OCI-LY1 (cell line): ENCODE measurements at regions not wholly inside any gene's neighbourhood (a gene's known extent, or its start where the extent isn't known, plus 50 kb on each side); places are given as distances from the start of the nearest gene placed in this dataset.

Experiments used
- H2AFZ ChIP-seq: fragments of 200-600 bp; sonication (generic), shearing (Covaris generic); 2 replicates; pipeline ENCODE4 v1.6.0; 2014; ENCODE audit warnings: antibody characterized with exemption, mild to moderate bottlenecking, low read length
- H3F3A ChIP-seq: fragments of 200-600 bp; sonication (generic), shearing (Covaris generic); 2 replicates; pipeline ENCODE4 v1.6.0; 2014; ENCODE audit warnings: mild to moderate bottlenecking, antibody characterized with exemption, low read length, moderate library complexity; ENCODE audit not compliant: insufficient read depth
- H3K27ac ChIP-seq: fragments of 200-600 bp; sonication (generic); 2 replicates; pipeline ENCODE4 v1.5.1; 2014; ENCODE audit warnings: low read length, mixed run types, mild to moderate bottlenecking, low read depth; ENCODE audit not compliant: poor library complexity, severe bottlenecking
- H3K27me3 ChIP-seq: fragments of 200-600 bp; sonication (generic); 2 replicates; pipeline ENCODE4 v1.6.0; 2014; ENCODE audit warnings: antibody characterized with exemption, mild to moderate bottlenecking, low read length, moderate library complexity; ENCODE audit not compliant: insufficient read depth
- H3K36me3 ChIP-seq: fragments of 200-600 bp; sonication (generic); 2 replicates; pipeline ENCODE4 v1.6.1; 2014; ENCODE audit warnings: mild to moderate bottlenecking, antibody characterized with exemption, low read length, moderate library complexity, mixed read lengths; ENCODE audit not compliant: insufficient read depth
- H3K4me1 ChIP-seq: fragments of 200-600 bp; sonication (generic); 2 replicates; pipeline ENCODE4 v1.5.1; 2014; ENCODE audit warnings: mild to moderate bottlenecking, low read length, moderate library complexity; ENCODE audit not compliant: insufficient read depth, severe bottlenecking
- H3K4me2 ChIP-seq: fragments of 200-600 bp; sonication (generic), shearing (Covaris generic); 2 replicates; pipeline ENCODE4 v1.6.1; 2014; ENCODE audit warnings: low read length
- H3K4me3 ChIP-seq: fragments of 200-600 bp; sonication (generic); 2 replicates; pipeline ENCODE4 v1.5.1; 2014; ENCODE audit warnings: low read length, low read depth, mild to moderate bottlenecking, mixed read lengths; ENCODE audit not compliant: poor library complexity, severe bottlenecking
- H3K79me2 ChIP-seq: fragments of 200-600 bp; shearing (Covaris generic); 2 replicates; pipeline ENCODE4 v1.6.1; 2016; ENCODE audit warnings: mixed run types, low read length, mixed read lengths; ENCODE audit not compliant: insufficient read depth
- H3K9ac ChIP-seq: fragments of 200-600 bp; sonication (generic), shearing (Covaris generic); 2 replicates; pipeline ENCODE4 v1.6.1; 2014; ENCODE audit warnings: mild to moderate bottlenecking, low read length, mixed read lengths
- H3K9me2 ChIP-seq: fragments of 200-600 bp; sonication (generic), shearing (Covaris generic); 2 replicates; pipeline ENCODE4 v1.6.1; 2014; ENCODE audit warnings: low read depth, mild to moderate bottlenecking, low read length, mixed read lengths
- H3K9me3 ChIP-seq: fragments of 200-600 bp; shearing (Covaris generic); 2 replicates; pipeline ENCODE4 v1.6.1; 2014; ENCODE audit warnings: low read length, mixed read lengths
- H4K20me1 ChIP-seq: fragments of 200-600 bp; sonication (generic), shearing (Covaris generic); 2 replicates; pipeline ENCODE4 v1.6.0; 2016; ENCODE audit warnings: mild to moderate bottlenecking, low read length; ENCODE audit not compliant: insufficient read depth
- CTCF ChIP-seq: fragments of 200-600 bp; sonication (generic), shearing (Covaris generic); IDR thresholded peaks from 2 replicates; pipeline ENCODE4 v1.5.1; 2017; ENCODE audit warnings: mild to moderate bottlenecking, antibody characterized with exemption, low read length, moderate library complexity, mixed read lengths
- EZH2 ChIP-seq: fragments of 200-600 bp; sonication (generic), shearing (Covaris generic); IDR thresholded peaks from 2 replicates; pipeline ENCODE4 v1.8.0; 2017; ENCODE audit warnings: borderline replicate concordance, mixed run types, mild to moderate bottlenecking, antibody characterized with exemption, low read length, moderate library complexity, mixed read lengths

DNA sequence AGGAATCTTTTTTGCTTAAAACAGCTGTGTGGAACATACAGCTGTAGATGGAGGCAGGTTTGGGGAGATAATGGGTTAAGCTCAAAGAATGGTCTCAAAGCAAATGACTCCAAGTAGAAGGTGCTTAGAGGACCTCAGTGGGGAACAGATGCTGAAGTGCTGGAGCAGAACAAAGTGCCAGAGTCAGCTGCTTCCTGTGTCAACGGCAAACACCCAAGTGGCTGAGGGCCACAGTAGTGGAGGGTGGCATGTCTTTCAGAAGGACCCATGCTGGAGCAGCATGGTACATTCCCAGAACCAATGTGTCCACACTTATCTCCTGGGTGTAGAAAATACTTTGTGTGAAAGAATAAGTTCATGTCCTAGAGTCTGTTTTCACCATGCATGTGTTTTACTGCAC, 197.5 kb downstream of the CCNG2 start:
- no peaks in the 10 kb centered on the region for H3K9me2 ChIP-seq
- H3K27ac ChIP-seq = no peak overlapping the region

GRCh38 chr4:77355731-77356130, 198.7 kb downstream of the CCNG2 start:
- no peak overlapping the region for H3K4me3 ChIP-seq
- H3K4me2 ChIP-seq = no peak overlapping the region
- H2AFZ ChIP-seq = no peak overlapping the region
- H3K9ac ChIP-seq = no peak overlapping the region
- H3K9me2 ChIP-seq = no peaks in the 10 kb centered on the region
- H3K79me2 ChIP-seq = no peaks in the 10 kb centered on the region
- no peaks in the 10 kb centered on the region for H3K4me1 ChIP-seq
- no peak overlapping the region for H3K27ac ChIP-seq
- no peaks in the 10 kb centered on the region for H3K36me3 ChIP-seq
- TF ChIP-seq CTCF (no peak), EZH2 (no peak)
- no peaks in the 10 kb centered on the region for H3K9me3 ChIP-seq
- no peaks in the 10 kb centered on the region for H3K27me3 ChIP-seq
- no peaks in the 10 kb centered on the region for H3F3A ChIP-seq
- H4K20me1 ChIP-seq = no peaks in the 10 kb centered on the region

More for the DNA sequence above, 197.5 kb downstream of the CCNG2 start:
- Histone ChIP-seq H3K27me3 (no peaks in the 10 kb centered on the region), H3K9me3 (no peaks in the 10 kb centered on the region), H3K4me2 (no peak overlapping the region), H3K9ac (no peak overlapping the region), H3F3A (no peaks in the 10 kb centered on the region), H3K36me3 (no peaks in the 10 kb centered on the region), H3K79me2 (no peaks in the 10 kb centered on the region), H2AFZ (no peak overlapping the region), H3K4me1 (no peaks in the 10 kb centered on the region), H3K4me3 (no peak overlapping the region), H4K20me1 (no peaks in the 10 kb centered on the region)
- no peak for TF ChIP-seq CTCF
- TF ChIP-seq EZH2 = no peak

DNA sequence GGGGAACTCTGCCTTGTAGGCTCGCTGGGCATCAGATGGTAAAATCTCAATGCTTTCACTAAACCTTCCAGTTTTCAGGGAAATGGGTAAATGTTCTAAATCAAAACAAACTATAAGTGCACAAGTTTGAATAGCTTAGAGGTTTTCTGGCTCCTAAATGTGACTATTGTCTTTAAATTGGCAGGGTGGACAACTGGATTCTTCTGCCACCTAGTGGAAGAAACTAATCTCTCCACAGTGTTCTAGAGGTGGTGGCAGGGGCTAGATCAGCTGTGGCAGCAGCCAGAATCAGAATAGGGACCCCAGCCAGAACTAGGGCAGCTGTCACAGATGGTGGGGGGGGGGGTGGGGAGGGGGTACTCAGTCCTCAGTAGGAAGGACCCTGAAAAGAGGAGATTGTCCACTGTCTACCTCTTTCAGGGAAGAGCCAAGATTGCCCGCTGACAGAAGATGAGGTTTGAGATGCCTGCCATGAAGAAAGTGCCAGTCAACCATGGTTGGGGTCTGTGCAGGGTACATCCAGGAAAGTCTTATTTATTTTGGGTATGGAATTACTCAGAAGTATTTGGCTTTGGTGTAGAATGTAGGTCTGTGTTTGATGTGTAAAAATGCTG, 201.4 kb downstream of the CCNG2 start:
- Histone ChIP-seq H3K4me3 (no peak overlapping the region), H3F3A (no peaks in the 10 kb centered on the region), H3K27me3 (no peaks in the 10 kb centered on the region), H3K9ac (no peak overlapping the region), H3K9me2 (no peaks in the 10 kb centered on the region), H3K4me2 (no peak overlapping the region), H3K4me1 (no peaks in the 10 kb centered on the region), H2AFZ (no peak overlapping the region), H3K27ac (no peak overlapping the region), H3K36me3 (no peaks in the 10 kb centered on the region), H3K79me2 (no peaks in the 10 kb centered on the region), H3K9me3 (no peaks in the 10 kb centered on the region), H4K20me1 (no peaks in the 10 kb centered on the region)
- TF ChIP-seq CTCF (peak; percentile 73), EZH2 (no peak)
